ENCODE measurements at regions not wholly inside any gene's neighbourhood (a gene's known extent, or its start where the extent isn't known, plus 50 kb on each side); places are given as distances from the start of the nearest gene placed in this dataset.
A peak's percentile ranks its signal among the peaks of the same experiment; 100 is the strongest.

DNA sequence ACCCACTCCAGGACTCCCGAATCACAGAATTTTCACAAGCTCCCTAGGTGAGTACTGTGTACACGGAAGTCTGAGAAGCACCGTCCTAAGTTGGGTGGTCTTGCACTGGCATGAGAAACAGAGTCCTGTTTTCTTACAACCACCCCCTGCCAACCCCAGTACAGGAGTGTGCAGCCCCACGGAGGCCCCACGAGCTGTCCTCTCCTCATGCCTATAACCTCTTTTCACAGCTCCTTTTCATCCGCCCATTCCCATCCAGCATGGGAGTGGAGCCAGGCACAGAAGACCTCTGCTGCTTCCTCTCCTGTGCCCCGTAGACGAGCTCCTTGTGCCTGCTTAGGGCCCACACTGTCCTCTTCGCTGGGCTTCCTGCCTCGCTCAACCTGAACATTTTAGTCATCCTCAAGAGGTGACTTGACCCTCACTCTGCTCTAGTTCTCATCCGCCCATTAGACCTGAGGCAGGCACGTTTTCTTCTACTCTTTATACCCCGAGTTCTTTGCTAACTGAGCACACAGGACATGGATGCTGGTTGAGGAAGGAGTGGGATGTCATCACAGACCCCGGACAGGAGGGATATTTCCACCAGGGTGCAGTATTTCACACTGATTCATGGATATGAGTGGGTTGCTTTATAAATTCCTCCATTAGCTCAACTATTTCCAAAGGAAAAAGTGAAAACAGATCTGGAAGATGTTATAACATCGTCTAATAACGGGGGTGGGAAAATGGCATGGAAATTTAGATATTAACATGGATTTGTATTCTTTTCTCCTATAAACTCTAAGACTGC, 160.5 kb downstream of the TTLL2 start:
- DNase-seq (ENCODE audit: insufficient read length, low spot score) = no peak
- FAIRE-seq = no peak
- TF ChIP-seq SPI1 (IDR thresholded peaks at IDR 0.05; ENCODE audit: low read depth, low read length) = no peak
- TF ChIP-seq POLR2AphosphoS5 (IDR thresholded peaks at IDR 0.05; ENCODE audit: low read depth, low read length) = no peak
- TF ChIP-seq POLR2A (IDR thresholded peaks at IDR 0.05; ENCODE audit: low read depth, low read length) = no peak
- no peak for TF ChIP-seq TAF1 (IDR thresholded peaks at IDR 0.05; ENCODE audit: low read depth, low read length)
- TF ChIP-seq PAX5 (IDR thresholded peaks at IDR 0.05; ENCODE audit: insufficient read depth, low read length, severe bottlenecking) = no peak
- no peak for TF ChIP-seq POU2F2 (IDR thresholded peaks at IDR 0.05; ENCODE audit: low read depth, low read length)

DNA sequence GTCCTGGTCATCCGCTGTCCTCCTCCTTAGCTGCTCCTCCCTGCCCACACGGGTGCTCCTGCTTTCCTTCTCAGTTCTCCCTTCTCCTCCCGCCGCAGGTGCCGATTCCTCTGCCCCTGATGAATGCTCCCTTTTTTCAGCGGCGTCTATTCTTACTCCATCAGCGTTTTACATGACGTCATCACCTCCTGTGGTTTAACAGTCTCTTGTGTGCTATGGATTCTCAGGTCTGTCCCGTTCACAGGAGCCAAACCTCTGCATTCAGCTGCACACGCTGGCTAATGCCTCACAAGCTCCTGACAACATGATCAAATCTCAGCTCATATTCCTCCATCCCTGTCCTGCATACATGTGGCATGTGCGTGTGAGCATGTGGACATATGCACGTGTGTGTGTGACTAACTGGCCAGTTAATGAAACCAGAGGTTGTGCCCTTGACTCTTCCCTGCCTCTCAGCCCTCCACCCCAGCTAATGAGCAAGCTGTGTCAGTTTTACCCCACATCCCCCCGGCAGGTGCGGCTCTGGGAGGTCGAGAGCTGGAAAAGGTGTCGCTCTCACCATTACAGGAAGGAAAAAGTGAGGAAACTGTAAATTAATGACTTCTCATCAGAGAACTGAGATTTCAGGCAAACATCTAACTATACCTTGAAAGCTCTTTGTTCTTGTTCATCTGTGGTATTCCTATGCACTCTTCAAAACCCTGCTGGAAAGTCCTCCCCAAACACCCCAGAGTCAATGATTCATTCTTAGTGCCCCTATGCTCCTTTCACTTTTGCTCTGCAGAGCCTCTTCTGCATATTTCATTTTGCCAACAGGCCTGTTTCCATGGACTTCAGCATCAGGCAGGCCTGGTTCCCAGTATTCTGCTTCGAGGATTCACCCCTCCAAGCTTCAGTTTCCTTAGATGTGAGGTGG, 163.1 kb downstream of the TTLL2 start:
- no peak for DNase-seq (ENCODE audit: insufficient read length, low spot score)
- no peak for FAIRE-seq
- no peak for TF ChIP-seq TAF1 (IDR thresholded peaks at IDR 0.05; ENCODE audit: low read depth, low read length)
- TF ChIP-seq POLR2A (IDR thresholded peaks at IDR 0.05; ENCODE audit: low read depth, low read length) = no peak

DNA sequence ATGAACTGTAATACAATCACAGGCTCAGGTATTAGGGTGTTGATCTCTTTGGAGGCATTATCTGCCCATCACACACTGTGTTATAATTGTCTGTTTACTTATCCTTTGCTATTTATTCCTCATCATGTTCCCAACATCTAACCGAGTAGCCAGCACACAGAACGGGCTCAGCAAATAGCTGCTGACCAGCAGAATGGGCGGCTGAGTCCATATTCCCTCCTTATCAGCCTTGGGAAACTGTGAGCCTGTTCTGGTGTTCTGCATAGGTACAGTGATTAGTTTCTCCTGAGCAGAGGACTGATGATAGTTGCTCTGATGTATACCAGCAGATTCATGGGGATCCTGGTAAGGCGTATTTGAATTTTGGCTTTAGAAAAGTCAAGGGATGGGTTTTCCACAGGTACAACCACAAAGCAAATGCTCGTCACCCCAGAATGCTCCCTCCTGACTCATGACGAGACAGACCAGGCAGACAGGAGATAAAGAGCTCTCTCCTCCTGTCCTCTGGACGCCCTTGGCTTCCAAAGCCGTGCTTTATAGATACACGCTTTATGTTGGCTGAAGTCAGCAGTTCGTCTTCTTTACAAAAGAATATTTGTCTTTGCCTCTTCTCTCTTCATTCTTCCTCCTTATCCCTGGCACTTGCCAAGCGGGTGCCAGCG, 166.7 kb downstream of the TTLL2 start:
- FAIRE-seq = no peak
- TF ChIP-seq POLR2AphosphoS5 (IDR thresholded peaks at IDR 0.05; ENCODE audit: low read depth, low read length) (no peak), SPI1 (IDR thresholded peaks at IDR 0.05; ENCODE audit: low read depth, low read length) (no peak), POU2F2 (IDR thresholded peaks at IDR 0.05; ENCODE audit: low read depth, low read length) (no peak), POLR2A (IDR thresholded peaks at IDR 0.05; ENCODE audit: low read depth, low read length) (no peak), TAF1 (IDR thresholded peaks at IDR 0.05; ENCODE audit: low read depth, low read length) (no peak), PAX5 (IDR thresholded peaks at IDR 0.05; ENCODE audit: insufficient read depth, low read length, severe bottlenecking) (no peak)
- no peak for DNase-seq (ENCODE audit: insufficient read length, low spot score)

DNA sequence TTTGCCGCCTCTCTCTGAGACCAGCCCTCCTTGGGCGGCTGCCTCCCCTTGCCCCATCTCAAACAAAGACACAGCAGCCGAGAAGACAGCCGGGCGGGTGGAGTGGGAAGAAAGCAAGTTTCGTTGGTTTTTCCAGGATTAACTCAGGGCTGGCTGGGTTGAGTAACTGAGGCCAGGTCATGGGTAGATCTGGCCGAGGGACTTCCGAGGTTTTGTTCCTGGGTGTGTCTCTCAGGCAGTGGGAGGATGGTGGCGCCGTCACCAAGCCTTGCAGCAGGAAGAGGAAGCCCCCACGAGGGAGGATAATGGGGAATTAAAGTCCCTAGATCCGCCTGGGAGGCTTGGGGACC, 167.2 kb downstream of the TTLL2 start:
- TF ChIP-seq POLR2A (IDR thresholded peaks at IDR 0.05; ENCODE audit: low read depth, low read length) (no peak), PAX5 (IDR thresholded peaks at IDR 0.05; ENCODE audit: insufficient read depth, low read length, severe bottlenecking) (no peak), SPI1 (IDR thresholded peaks at IDR 0.05; ENCODE audit: low read depth, low read length) (no peak), TAF1 (IDR thresholded peaks at IDR 0.05; ENCODE audit: low read depth, low read length) (no peak), POLR2AphosphoS5 (IDR thresholded peaks at IDR 0.05; ENCODE audit: low read depth, low read length) (no peak), POU2F2 (IDR thresholded peaks at IDR 0.05; ENCODE audit: low read depth, low read length) (no peak)
- FAIRE-seq (no peak), DNase-seq (ENCODE audit: insufficient read length, low spot score) (no peak)

DNA sequence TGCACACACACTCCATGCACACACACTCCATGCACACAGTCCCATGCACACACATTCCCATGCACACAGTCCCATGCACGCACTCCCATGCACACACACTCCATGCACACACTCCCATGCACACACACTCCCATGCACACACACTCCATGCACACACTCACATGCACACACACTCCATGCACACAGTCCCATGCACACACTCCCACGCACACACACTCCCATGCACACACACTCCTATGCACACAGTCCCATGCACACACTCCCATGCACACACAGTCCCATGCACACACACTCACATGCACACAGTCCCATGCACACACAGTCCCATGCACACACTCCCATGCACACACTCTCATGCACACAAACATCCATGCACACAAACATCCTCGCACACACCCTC, 168.4 kb downstream of the TTLL2 start:
- TF ChIP-seq POU2F2 (IDR thresholded peaks at IDR 0.05; ENCODE audit: low read depth, low read length) (no peak), POLR2AphosphoS5 (IDR thresholded peaks at IDR 0.05; ENCODE audit: low read depth, low read length) (no peak), SPI1 (IDR thresholded peaks at IDR 0.05; ENCODE audit: low read depth, low read length) (no peak), PAX5 (IDR thresholded peaks at IDR 0.05; ENCODE audit: insufficient read depth, low read length, severe bottlenecking) (no peak), POLR2A (IDR thresholded peaks at IDR 0.05; ENCODE audit: low read depth, low read length) (no peak)
- DNase-seq (ENCODE audit: insufficient read length, low spot score) (no peak), FAIRE-seq (no peak)

DNA sequence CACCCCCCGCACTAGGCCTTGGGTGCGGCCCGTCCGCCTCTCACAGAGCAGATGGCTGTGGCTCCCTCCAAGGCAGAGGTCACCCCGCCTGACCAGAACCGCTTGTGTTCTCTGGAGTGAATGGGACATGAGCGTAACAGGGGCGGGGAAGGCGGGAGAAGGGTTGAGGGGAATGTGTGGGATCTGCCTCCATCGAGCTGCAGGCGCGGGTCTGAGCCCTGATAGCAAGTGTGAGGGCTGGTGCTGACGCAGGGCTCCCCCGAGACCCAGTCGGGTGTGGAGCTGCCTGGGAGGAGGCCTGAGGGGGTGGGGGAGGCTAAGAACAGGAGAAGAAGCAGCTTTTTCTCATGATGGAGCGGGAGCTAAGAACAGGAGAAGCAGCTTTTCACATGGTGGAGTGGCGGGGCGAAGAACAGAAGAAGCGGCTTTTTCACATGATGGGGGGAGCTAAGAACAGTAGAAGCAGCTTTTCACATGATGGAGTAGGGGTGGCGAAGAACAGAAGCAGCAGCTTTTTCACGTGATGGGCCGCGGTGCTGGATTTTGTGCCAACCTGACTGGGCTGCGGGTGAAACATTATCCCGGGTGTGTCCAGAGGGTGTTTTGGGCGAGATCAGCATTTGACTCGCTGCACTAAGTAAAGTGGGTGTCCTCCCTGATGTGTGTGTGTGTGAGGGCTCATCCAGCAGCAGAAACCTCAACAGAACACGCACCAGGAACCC, 169.3 kb downstream of the TTLL2 start:
- DNase-seq (ENCODE audit: insufficient read length, low spot score) = no peak
- no peak for FAIRE-seq
- TF ChIP-seq POU2F2 (IDR thresholded peaks at IDR 0.05; ENCODE audit: low read depth, low read length) (no peak), TAF1 (IDR thresholded peaks at IDR 0.05; ENCODE audit: low read depth, low read length) (no peak), PAX5 (IDR thresholded peaks at IDR 0.05; ENCODE audit: insufficient read depth, low read length, severe bottlenecking) (no peak), POLR2AphosphoS5 (IDR thresholded peaks at IDR 0.05; ENCODE audit: low read depth, low read length) (no peak), SPI1 (IDR thresholded peaks at IDR 0.05; ENCODE audit: low read depth, low read length) (no peak), POLR2A (IDR thresholded peaks at IDR 0.05; ENCODE audit: low read depth, low read length) (no peak)

DNA sequence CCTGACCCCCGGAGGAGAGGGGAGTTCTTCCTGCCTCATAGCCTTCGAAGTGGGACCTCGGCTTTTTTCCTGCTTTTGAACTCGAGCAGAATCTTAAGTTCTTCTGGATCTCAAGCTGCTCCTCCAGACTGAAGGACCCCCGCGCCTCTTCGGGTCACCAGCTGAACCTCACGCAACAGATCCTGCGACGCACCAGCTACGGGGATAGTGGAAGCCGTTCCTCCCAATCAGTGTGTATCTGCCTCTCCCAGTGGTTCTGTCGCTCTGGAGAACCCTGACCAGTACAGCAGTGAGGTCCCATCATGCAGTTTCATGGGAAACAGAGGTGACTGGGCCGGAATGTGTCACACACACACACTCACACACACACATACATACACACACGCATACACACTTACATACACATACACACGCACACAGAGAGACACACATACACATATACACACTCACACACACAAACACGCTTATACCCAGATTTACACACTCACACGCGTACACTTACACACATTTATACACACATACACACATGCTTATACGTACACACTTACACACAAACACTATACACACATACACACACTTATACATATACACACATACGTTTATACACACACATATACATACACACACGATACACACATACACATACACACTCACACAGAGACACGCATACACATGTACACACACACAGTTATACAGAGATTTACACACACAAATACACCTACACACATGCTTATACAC, 170.0 kb downstream of the TTLL2 start:
- no peak for DNase-seq (ENCODE audit: insufficient read length, low spot score)
- TF ChIP-seq POLR2A (IDR thresholded peaks at IDR 0.05; ENCODE audit: low read depth, low read length) (no peak), SPI1 (IDR thresholded peaks at IDR 0.05; ENCODE audit: low read depth, low read length) (no peak), TAF1 (IDR thresholded peaks at IDR 0.05; ENCODE audit: low read depth, low read length) (no peak), POLR2AphosphoS5 (IDR thresholded peaks at IDR 0.05; ENCODE audit: low read depth, low read length) (no peak), PAX5 (IDR thresholded peaks at IDR 0.05; ENCODE audit: insufficient read depth, low read length, severe bottlenecking) (no peak), POU2F2 (IDR thresholded peaks at IDR 0.05; ENCODE audit: low read depth, low read length) (no peak)
- FAIRE-seq = peak; percentile 23
